CD4-positive, alpha-beta T cell (primary cell): ENCODE measurements at regions not wholly inside any gene's neighbourhood (a gene's known extent, or its start where the extent isn't known, plus 50 kb on each side); places are given as distances from the start of the nearest gene placed in this dataset.

Experiments
- ATAC-seq: fragments of 200-7000 bp; cut with Tn5 transposase; one replicate; pipeline ENCODE4 v1.10.0; 2022; ENCODE audit warnings: mild to moderate bottlenecking; ENCODE audit not compliant: poor library complexity
- CTCF ChIA-PET: fragments of 350-600 bp; sonication (Branson Sonifier 250); formaldehyde crosslinking; loops from one replicate; lab custom pipeline; 2021; ENCODE audit warnings: antibody characterized with exemption, inconsistent platforms; lab: Charles Lee
- POLR2A ChIA-PET: fragments of 350-600 bp; sonication (Branson Sonifier 250); formaldehyde crosslinking; loops from one replicate; lab custom pipeline; 2021; ENCODE audit warnings: antibody characterized with exemption, inconsistent platforms; lab: Charles Lee
- DNase-seq, 14 experiments: peaks; one replicate each; pipeline ENCODE4 v3.0.0-alpha.2; 2013 to 2020; ENCODE audit warnings: mixed read lengths in 2 of 14
- H3K27ac ChIP-seq, 2 donors: one replicate each; pipeline versions ENCODE4 v1.5.1 to v1.7.0; 2013; ENCODE audit warnings: low read length in 2 of 2, low read depth in 1 of 2, mild to moderate bottlenecking in 1 of 2
- H3K27me3 ChIP-seq, 2 experiments: 1 replicate in 1 of 2; 2 replicates in 1 of 2; pipeline versions ENCODE4 v1.6.1 to v1.7.0; 2013; ENCODE audit warnings: low read length in 2 of 2, control low read depth in 1 of 2, mild to moderate bottlenecking in 1 of 2, moderate library complexity in 1 of 2; ENCODE audit not compliant: insufficient read depth in 2 of 2, control insufficient read depth in 1 of 2
- H3K36me3 ChIP-seq: one replicate; pipeline ENCODE4 v1.6.1; 2013; ENCODE audit warnings: low read length, control low read depth; ENCODE audit not compliant: insufficient read depth
- H3K4me1 ChIP-seq: one replicate; pipeline ENCODE4 v1.6.1; 2013; ENCODE audit warnings: low read length, control low read depth; ENCODE audit not compliant: insufficient read depth
- H3K4me3 ChIP-seq: one replicate; pipeline ENCODE4 v1.5.1; 2013; ENCODE audit warnings: mild to moderate bottlenecking, low read length, moderate library complexity
- H3K9me3 ChIP-seq, 2 experiments: 1 replicate in 1 of 2; 2 replicates in 1 of 2; pipeline versions ENCODE4 v1.6.1 to v1.7.0; 2013; ENCODE audit warnings: low read length in 2 of 2, mild to moderate bottlenecking in 2 of 2, control low read depth in 1 of 2, moderate library complexity in 1 of 2; ENCODE audit not compliant: control insufficient read depth in 1 of 2, insufficient read depth in 1 of 2
- H3K27ac Mint-ChIP-seq: one replicate; pipeline ENCODE4 v1.8.0; 2020; ENCODE audit warnings: mixed read lengths
- H3K27me3 Mint-ChIP-seq: one replicate; pipeline ENCODE4 v1.8.0; 2021; ENCODE audit warnings: mixed read lengths
- H3K36me3 Mint-ChIP-seq: one replicate; pipeline ENCODE4 v1.8.0; 2021; ENCODE audit warnings: low read depth, mixed read lengths
- H3K4me1 Mint-ChIP-seq: one replicate; pipeline ENCODE4 v1.8.0; 2021; ENCODE audit warnings: low read depth, mixed read lengths
- H3K4me3 Mint-ChIP-seq: one replicate; pipeline ENCODE4 v1.8.0; 2020; ENCODE audit warnings: mild to moderate bottlenecking, mixed read lengths
- H3K9me3 Mint-ChIP-seq: one replicate; pipeline ENCODE4 v1.8.0; 2020; ENCODE audit warnings: mixed read lengths
- CTCF ChIP-seq: fragments of 200-600 bp; IDR thresholded peaks from one replicate; pipeline ENCODE4 v1.8.0; 2022; ENCODE audit warnings: antibody characterized with exemption, mild to moderate bottlenecking
- intact Hi-C, 2 experiments: fragments of 100-400 bp; cut with DNase I in 1 of 2; cut with micrococcal nuclease in 1 of 2; formaldehyde crosslinking; loops; one replicate each; pipeline versions ENCODE4 v1.15.1 to v1.9.0; 2023 to 2025; cut with DNase I, micrococcal nuclease

- Mint-ChIP-seq H3K36me3 (no peaks in the 10 kb centered on the region), H3K27me3 (no peaks in the 10 kb centered on the region), H3K4me3 (no peak overlapping the region), H3K27ac (no peak overlapping the region), H3K9me3 (no peaks in the 10 kb centered on the region), H3K4me1 (no peaks in the 10 kb centered on the region)
- H3K27me3 ChIP-seq: no peaks in the 10 kb centered on the region
- ChIA-PET CTCF (no interaction called here), POLR2A (no interaction called here)
- no peak overlapping the region for H3K27ac ChIP-seq
- no peak for TF ChIP-seq CTCF
- H3K4me1 ChIP-seq: no peaks in the 10 kb centered on the region
- no peak for ATAC-seq
- H3K4me3 ChIP-seq: no peak overlapping the region
- no peak for DNase-seq
- peaks cover 0 to 16% of the 10 kb centered on the region in 2 experiments for H3K9me3 ChIP-seq
- intact Hi-C loops: no loop called here
- no peaks in the 10 kb centered on the region for H3K36me3 ChIP-seq
These were observed 53.7 kb upstream of the DOCK1 start for GRCh38 chr10:126851414-126852108.

GRCh38 chr10:126854726-126855495 lies 50.3 kb upstream of the DOCK1 start:
- Histone ChIP-seq H3K27me3 (no peaks in the 10 kb centered on the region), H3K9me3 (peaks cover 0 to 8% of the 10 kb centered on the region in 2 experiments), H3K27ac (no peak overlapping the region), H3K4me3 (no peak overlapping the region), H3K4me1 (no peaks in the 10 kb centered on the region), H3K36me3 (no peaks in the 10 kb centered on the region)
- TF ChIP-seq CTCF: no peak
- no peaks in the 10 kb centered on the region for H3K36me3 Mint-ChIP-seq
- DNase-seq (no peak), ATAC-seq (no peak)
- intact Hi-C loops: no loop called here
- no peaks in the 10 kb centered on the region for H3K9me3 Mint-ChIP-seq
- H3K27me3 Mint-ChIP-seq: no peaks in the 10 kb centered on the region
- POLR2A ChIA-PET: no interaction called here
- no peak overlapping the region for H3K4me3 Mint-ChIP-seq
- CTCF ChIA-PET: no interaction called here
- H3K4me1 Mint-ChIP-seq: no peaks in the 10 kb centered on the region
- H3K27ac Mint-ChIP-seq: no peak overlapping the region
